ENCODE measurements at regions not wholly inside any gene's neighbourhood (a gene's known extent, or its start where the extent isn't known, plus 50 kb on each side); places are given as distances from the start of the nearest gene placed in this dataset.

DNA sequence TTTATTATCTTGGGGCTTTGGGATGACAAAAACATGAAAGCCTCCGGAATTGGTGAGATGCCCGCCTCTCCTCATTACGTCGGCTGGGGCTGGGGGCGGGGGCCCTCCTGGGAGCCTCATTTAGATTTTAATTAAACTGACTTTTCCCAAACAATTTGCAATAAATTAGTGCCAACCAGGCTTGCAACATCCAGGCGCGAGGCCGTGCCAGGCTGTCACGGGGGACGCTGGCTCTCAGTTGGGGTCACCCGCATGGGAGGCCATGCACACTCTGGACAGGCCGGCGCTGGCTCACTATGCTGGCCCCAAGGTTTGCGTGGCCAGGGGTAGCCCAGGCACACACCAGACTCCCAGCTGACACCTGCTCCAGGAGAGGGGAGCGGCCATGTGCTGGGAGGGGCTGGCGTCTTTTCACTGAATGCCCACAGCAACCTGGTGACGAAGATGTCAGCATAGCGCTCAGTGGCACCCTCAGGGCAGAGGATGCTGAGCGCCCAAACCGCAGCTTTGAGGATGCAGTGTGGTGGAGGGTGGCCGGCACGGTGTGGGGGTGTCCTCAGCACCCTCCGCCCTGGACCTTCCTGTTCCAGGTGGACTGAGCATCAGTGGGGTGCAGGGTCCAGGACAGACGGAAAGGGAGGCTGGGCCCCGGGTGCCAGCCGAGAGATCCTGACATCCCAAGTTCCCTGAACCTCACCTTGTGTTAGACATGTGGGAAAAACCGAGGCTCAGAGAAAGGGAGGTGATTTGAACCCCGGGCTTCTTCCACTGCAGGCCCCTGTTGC is 190.8 kb upstream of the C14orf180 start:
- TF ChIP-seq CTCF (tag by site-specific recombination; IDR thresholded peaks at IDR 0.05) (no peak), ZBTB8A (tag by site-specific recombination; IDR thresholded peaks at IDR 0.05) (no peak), ZNF174 (tag by site-specific recombination; IDR thresholded peaks at IDR 0.05) (no peak), YY1 (tag by site-specific recombination; IDR thresholded peaks at IDR 0.05) (no peak), ZNF501 (tag by site-specific recombination; IDR thresholded peaks at IDR 0.05) (no peak)

All from HEK293 (cell line).